ENCODE measurements at regions not wholly inside any gene's neighbourhood (a gene's known extent, or its start where the extent isn't known, plus 50 kb on each side); places are given as distances from the start of the nearest gene placed in this dataset.
A peak's percentile ranks its signal among the peaks of the same experiment; 100 is the strongest.
"Not testable (repeated sequence)": the region's sequence is repeated elsewhere in the genome, so short reads cannot be mapped to it uniquely, and the experiment has no call there.

DNA sequence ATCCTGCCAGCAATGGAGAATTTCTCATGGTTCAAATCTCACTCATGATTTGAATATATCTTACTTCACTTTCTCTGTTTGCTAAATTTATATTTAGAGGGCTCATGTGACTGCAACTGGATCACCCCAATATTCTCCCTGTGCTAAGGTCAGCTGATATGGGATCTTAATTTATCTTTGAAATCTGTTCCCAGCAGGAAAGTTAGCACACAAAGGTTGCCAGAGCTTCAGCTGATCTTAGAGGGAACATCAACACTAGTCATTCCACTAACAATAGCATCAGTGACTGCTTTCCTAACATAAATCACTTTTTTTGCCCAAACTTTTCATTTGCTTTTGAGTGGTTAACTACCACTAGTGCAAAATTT is 1270.0 kb downstream of the ARAP2 start:
- H3K4me3 ChIP-seq (ENCODE audit: low read depth, low read length): no peak overlapping the region
- DNase-seq: no peak
- no peaks in the 10 kb centered on the region for H3K36me3 ChIP-seq
- H3K9me3 ChIP-seq: no peaks in the 10 kb centered on the region
- TF ChIP-seq, protein P1, sequence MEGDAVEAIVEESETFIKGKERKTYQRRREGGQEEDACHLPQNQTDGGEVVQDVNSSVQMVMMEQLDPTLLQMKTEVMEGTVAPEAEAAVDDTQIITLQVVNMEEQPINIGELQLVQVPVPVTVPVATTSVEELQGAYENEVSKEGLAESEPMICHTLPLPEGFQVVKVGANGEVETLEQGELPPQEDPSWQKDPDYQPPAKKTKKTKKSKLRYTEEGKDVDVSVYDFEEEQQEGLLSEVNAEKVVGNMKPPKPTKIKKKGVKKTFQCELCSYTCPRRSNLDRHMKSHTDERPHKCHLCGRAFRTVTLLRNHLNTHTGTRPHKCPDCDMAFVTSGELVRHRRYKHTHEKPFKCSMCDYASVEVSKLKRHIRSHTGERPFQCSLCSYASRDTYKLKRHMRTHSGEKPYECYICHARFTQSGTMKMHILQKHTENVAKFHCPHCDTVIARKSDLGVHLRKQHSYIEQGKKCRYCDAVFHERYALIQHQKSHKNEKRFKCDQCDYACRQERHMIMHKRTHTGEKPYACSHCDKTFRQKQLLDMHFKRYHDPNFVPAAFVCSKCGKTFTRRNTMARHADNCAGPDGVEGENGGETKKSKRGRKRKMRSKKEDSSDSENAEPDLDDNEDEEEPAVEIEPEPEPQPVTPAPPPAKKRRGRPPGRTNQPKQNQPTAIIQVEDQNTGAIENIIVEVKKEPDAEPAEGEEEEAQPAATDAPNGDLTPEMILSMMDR (IDR thresholded peaks at IDR 0.05; ENCODE audit: low read depth, low read length): no peak
- H3K4me1 ChIP-seq: no peaks in the 10 kb centered on the region
- H3K27me3 ChIP-seq: no peaks in the 10 kb centered on the region

DNA sequence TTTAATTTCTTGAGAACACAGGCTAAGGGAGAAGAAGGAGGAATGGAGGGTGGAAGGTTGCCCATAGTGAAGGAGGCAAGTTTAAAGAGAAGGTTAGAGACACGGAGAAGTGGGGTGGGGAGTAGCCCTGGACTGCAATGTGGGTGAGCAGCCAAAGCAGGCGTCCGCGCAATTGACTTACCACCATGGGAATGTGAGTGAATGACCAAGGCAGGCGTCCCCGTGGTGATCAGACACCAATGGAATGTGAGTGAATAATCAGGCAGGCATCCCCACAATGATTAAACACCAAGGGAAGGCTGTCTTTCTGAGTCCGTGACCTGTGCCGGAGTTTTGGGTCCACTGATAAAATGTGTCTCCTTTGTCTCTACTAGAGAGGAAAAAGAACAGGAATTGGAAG is 1223.1 kb downstream of the ARAP2 start:
- H3K4me1 ChIP-seq; H3K27me3 ChIP-seq; DNase-seq; H3K36me3 ChIP-seq; H3K9me3 ChIP-seq; H3K4me3 ChIP-seq (ENCODE audit: low read depth, low read length): not testable (repeated sequence)

DNA sequence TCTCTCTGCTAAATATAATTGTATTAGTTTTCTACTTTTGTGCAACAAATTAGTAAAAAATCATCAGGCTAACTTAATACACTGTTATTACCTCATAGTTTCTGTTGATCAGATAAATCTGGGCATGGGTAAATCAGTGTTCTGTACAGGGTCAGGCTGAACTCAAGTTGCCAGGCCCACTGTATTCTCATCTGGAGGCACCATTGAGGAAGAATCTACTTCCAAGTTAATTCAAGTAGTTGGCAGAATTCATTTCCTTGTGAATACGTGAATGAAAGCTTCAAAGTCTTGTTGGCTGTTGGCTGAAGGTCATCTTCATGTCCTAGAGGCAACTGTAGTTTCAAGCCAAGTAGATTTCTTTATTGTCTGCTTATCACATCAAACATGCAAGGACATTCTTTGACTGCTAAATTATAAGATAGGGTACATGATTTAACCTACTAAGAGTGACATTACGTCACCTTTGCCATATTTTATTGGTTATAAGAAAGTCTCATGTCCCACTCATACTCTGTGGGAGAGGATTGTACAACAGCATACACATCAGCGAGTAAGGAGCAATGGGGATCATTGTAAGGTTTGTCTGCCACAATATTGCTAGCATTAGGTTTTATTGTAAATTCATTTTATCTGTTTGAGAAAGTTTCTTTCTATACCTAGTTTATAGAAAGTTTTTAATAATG is 1219.0 kb downstream of the ARAP2 start:
- DNase-seq: peak; percentile 20
- H3K27me3 ChIP-seq: no peaks in the 10 kb centered on the region
- TF ChIP-seq, protein P1 (IDR thresholded peaks at IDR 0.05; ENCODE audit: low read depth, low read length): no peak
- no peaks in the 10 kb centered on the region for H3K9me3 ChIP-seq
- no peaks in the 10 kb centered on the region for H3K36me3 ChIP-seq
- H3K4me3 ChIP-seq (ENCODE audit: low read depth, low read length): no peak overlapping the region
- no peaks in the 10 kb centered on the region; the same call in 1 of the 2 replicates for H3K4me1 ChIP-seq

DNA sequence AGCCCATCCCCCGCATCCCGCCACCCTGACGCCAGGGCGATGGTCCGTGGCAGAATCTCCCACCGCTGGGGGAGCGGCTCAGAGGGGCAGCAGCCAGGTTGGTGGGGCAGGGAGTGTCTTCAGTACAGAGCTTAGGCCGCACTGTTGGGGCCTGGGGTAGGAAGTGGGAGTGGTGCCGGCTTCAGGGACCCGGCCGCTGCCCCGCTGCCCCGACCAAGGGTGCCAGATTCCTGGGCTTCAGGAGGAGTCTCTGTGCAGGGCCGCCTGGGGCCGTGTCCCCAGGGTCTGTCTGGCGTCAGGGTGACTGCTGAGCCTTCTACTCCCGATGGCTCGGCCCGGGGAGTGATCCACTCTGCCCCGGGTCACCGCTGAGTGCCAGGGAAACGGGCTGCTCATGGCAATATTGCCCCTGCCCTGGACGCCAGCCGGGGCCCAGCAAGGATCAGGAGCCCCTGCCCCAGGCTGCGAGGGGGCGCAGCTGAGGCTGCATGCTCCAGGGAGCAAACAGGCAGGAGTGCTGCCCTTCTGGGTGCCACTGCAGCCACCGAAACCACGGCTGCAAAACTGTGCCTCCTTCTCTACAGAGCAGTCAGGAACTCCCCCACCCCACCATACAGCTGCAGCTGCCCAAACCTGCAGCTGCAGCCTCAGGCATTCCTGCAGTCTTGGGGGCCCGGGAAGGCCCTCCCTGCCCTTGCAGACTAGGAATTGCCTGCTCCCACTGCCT is 1206.1 kb downstream of the ARAP2 start:
- H3K4me1 ChIP-seq: no peaks in the 10 kb centered on the region
- H3K9me3 ChIP-seq: no peaks in the 10 kb centered on the region
- TF ChIP-seq, protein P1 (IDR thresholded peaks at IDR 0.05; ENCODE audit: low read depth, low read length): no peak
- no peak for DNase-seq
- no peak overlapping the region for H3K4me3 ChIP-seq (ENCODE audit: low read depth, low read length)
- no peaks in the 10 kb centered on the region for H3K36me3 ChIP-seq
- no peaks in the 10 kb centered on the region for H3K27me3 ChIP-seq

DNA sequence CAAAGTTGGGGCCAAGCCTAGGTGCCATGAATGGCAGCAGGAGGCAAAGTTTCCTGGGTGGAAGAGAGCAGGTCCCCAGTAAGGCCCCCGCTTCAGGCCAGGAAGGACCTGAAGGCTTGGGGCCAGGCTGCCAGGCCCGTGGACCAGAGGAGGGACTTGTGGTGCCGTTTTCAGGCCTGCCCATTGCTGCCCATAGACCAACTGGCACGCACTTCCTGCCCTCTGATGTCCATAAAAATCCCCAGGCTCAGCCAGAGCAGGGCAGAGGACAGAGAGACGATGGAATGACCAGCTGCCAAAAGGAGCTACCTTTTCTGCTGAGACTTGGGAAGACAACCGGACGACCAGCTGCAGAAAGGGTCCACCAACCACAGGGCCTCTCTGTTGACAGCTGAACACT is 1205.5 kb downstream of the ARAP2 start:
- H3K27me3 ChIP-seq: no peaks in the 10 kb centered on the region
- H3K36me3 ChIP-seq: no peaks in the 10 kb centered on the region
- DNase-seq: no peak
- no peaks in the 10 kb centered on the region for H3K4me1 ChIP-seq
- no peak overlapping the region for H3K4me3 ChIP-seq (ENCODE audit: low read depth, low read length)
- TF ChIP-seq, protein P1 (IDR thresholded peaks at IDR 0.05; ENCODE audit: low read depth, low read length): no peak
- no peaks in the 10 kb centered on the region for H3K9me3 ChIP-seq

DNA sequence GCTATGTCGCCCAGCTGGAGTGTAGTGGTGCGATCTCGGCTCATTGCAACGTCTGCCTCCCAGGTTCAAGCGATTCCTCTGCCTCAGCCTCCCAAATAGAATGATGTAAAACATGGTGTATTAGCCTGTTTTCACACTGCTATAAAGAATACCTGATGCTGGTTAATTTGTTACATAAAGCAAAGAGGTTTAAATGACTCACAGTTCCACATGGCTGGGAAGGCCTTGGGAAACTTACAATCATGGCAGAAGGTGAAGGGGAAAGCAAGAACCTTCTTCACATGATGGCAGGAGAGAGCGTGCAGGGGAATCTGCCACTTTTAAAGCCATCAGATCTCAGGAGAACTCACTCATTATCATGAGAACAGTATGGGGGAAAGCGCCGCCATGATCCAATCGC is 1191.8 kb downstream of the ARAP2 start:
- DNase-seq: no peak
- no peaks in the 10 kb centered on the region for H3K9me3 ChIP-seq
- TF ChIP-seq, protein P1 (IDR thresholded peaks at IDR 0.05; ENCODE audit: low read depth, low read length): no peak
- no peak overlapping the region for H3K4me3 ChIP-seq (ENCODE audit: low read depth, low read length)
- H3K27me3 ChIP-seq: no peaks in the 10 kb centered on the region
- no peaks in the 10 kb centered on the region for H3K4me1 ChIP-seq
- no peaks in the 10 kb centered on the region for H3K36me3 ChIP-seq

Measured in BE2C (cell line).